Ovary (tissue), 3 donors: ENCODE measurements at regions not wholly inside any gene's neighbourhood (a gene's known extent, or its start where the extent isn't known, plus 50 kb on each side); places are given as distances from the start of the nearest gene placed in this dataset.

Source experiments
- EP300 ChIP-seq: sonication (generic); formaldehyde crosslinking; IDR thresholded peaks from one replicate; pipeline ENCODE4 v1.6.1; 2017; ENCODE audit warnings: antibody characterized with exemption
- POLR2A ChIP-seq: fragments of 450-650 bp; IDR thresholded peaks from one replicate; pipeline ENCODE4 v1.6.1; 2017; ENCODE audit warnings: antibody characterized with exemption, mild to moderate bottlenecking, moderate library complexity
- TF ChIP-seq, protein P1 (sequence below), 3 donors: fragments of 450-650 bp in 2 of 3; fragments of 200-600 bp in 1 of 3; IDR thresholded peaks; one replicate each; pipeline versions ENCODE4 v1.5.1 to v1.8.0; 2016 to 2022; ENCODE audit warnings: antibody characterized with exemption in 3 of 3, mild to moderate bottlenecking in 1 of 3
- donor health status: DM: no; HTN: no; CAD: no.

- TF ChIP-seq, protein P1, sequence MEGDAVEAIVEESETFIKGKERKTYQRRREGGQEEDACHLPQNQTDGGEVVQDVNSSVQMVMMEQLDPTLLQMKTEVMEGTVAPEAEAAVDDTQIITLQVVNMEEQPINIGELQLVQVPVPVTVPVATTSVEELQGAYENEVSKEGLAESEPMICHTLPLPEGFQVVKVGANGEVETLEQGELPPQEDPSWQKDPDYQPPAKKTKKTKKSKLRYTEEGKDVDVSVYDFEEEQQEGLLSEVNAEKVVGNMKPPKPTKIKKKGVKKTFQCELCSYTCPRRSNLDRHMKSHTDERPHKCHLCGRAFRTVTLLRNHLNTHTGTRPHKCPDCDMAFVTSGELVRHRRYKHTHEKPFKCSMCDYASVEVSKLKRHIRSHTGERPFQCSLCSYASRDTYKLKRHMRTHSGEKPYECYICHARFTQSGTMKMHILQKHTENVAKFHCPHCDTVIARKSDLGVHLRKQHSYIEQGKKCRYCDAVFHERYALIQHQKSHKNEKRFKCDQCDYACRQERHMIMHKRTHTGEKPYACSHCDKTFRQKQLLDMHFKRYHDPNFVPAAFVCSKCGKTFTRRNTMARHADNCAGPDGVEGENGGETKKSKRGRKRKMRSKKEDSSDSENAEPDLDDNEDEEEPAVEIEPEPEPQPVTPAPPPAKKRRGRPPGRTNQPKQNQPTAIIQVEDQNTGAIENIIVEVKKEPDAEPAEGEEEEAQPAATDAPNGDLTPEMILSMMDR (IDR thresholded peaks at IDR 0.05): no peak
- no peak for TF ChIP-seq POLR2A
- no peak for TF ChIP-seq EP300
These were observed 53.5 kb upstream of the SASH1 start for GRCh38 chr6:148289153-148289552.
